GM21619 (cell line): ENCODE measurements at regions not wholly inside any gene's neighbourhood (a gene's known extent, or its start where the extent isn't known, plus 50 kb on each side); places are given as distances from the start of the nearest gene placed in this dataset.
A peak's percentile ranks its signal among the peaks of the same experiment; 100 is the strongest.

ENCODE experiments used
- ATAC-seq: cut with Tn5 transposase; IDR thresholded peaks from one replicate; pipeline ENCODE4 v1.9.1; 2021; ENCODE audit not compliant: unreplicated experiment

DNA sequence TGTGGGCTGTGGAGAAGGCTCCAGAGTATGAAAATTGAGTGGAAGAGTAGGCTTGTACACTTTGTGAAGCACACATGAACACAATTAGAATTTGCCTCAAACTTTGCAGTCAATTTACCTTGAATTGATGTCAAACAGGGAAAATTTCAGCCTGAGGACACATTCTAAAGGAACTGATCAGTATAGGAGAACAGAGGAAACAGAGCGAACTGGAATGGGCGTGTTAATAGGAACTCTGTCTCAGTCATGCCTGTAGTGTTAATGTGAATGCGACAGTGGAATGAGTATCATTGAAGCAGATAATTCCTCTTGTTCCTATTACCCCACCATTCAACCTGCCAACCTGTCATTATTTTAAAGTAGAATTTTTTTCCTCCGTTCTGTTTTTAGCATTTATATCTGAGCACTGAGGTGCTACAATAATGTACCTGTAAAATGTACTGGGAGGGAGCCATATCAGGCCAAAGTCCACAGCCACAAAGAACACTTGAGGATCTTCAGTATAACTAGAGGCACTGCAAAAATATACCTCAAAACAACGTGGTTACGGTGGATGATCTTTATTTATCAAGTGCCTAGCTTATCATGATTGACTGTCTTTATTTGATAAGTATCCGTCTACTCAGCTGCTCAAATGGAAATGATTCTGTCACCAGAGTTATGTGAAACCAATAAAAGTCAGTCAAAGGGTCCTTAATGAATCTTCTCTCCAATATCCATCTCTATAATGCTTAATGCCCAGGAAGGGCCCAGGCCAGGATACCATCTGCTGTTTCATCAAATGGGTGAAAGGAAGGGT, 125.3 kb upstream of the STMND1 start:
- ATAC-seq: no peak

DNA sequence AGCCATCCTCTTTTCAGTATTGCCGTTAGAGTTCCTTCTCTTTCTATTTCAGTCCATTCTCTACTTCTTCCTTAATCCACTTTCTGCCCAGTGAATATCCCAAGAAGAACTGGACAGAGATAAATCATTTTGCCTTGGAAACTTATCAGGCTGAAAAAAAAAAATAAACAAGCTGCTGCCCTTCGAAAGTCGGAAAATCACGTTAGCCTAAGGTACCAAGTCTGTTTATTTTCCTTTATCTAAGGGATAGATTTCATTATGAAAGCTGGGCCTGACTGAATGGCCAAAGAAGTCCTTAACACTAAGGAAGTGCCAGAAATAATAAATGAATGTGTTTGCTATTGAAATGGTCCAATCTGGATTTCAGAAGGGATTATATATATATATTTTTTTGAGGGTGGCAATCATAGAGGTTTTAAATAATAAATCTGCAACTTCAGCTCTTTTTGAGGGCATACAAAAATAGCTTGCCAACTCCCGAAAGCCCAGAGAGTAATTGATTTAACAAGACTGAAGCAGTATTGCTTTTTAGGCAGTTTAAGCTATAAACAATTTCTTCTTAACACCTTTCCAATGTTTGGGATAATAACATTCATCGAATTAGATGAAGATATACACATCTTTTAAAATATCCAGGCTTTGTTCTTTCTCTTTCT, 127.0 kb upstream of the STMND1 start:
- no peak for ATAC-seq

DNA sequence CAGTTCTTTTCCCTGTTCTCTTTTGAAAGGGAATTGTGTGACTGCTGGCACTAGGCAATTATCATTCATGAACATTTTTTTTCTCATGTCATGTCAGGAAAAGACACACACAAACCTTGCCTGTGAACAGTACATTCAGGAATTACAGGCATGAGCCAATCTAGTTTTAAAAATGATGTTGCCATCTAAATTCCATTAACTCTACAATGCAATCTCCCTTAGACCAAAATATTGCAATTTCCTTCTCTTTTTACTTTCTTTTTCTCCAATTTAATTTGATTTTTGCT, 127.5 kb upstream of the STMND1 start:
- no peak for ATAC-seq

DNA sequence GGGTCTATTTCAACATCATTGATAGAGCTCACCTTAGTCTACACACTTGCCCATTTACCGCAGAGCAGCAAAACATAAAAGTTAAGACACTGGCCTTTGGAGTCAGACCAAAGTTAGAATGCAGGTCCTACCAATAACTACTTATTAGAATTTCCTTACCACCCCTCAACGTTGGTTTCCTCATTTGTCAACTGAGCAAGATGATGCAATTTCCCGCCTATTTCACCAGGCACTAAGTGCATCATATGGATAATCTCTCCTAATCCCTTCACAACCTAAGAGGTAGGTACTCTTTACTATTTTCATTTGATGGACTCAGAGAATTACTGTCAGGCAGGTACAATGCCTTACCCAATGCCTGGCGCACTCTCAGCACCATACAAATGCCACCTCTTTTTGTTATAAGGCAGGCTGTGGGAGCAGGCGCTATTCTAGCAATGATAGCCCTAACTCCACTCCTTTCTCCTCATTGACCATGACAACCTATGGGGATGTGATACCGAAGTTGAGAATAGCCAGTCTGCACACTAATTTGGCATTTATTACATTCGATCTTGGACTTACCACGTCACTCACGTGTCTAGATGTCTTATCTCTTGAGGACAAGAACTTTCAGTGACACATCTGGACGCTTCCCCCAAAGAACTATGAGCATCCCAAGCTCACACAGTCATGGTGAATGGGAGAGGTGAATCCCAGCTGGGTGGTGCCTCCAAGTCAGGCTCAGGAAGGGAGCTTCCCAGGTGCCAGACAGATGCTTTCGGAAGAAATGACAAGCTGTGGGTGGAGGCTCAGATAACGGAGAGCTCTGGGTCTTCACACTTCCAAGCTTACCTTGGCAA, 128.1 kb upstream of the STMND1 start:
- no peak for ATAC-seq

DNA sequence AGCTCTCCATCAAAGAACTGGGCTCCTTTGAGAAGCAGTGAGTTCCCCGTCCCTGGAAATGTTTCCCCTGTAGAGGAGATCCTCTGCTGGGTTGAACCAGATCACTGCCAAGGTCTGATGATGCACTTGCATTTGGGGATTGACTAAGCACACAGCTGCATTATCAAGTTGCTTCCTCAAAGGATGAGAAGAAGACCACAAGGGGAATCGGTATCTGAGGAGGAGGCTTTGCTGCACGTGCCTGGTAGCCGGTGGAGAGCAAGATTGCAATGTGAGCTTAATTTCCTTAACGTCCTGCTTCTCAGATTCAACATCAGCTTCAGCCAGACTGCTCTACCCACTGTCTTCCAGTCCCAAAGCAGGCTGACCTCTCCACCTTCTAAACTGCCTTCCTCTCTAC, 128.8 kb upstream of the STMND1 start:
- no peak for ATAC-seq

DNA sequence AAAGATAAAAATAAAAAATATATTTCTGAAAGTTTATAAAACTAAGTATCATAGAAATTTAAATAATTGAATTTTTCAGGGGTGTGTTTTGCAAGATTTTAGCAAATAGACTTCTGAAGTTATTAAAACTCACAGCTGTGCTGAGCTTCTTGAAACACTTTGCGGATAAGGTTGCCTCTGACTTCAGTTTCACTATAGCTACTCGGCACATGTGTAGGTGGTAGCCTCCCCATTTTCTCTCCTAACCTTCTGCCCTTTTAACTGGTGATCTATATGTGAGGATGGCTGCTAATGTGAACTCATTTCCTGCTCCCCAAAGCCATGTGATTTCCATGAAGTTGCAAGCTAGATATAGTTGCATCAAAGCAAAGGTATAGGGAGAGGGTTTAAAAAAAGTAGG, 129.3 kb upstream of the STMND1 start:
- no peak for ATAC-seq

DNA sequence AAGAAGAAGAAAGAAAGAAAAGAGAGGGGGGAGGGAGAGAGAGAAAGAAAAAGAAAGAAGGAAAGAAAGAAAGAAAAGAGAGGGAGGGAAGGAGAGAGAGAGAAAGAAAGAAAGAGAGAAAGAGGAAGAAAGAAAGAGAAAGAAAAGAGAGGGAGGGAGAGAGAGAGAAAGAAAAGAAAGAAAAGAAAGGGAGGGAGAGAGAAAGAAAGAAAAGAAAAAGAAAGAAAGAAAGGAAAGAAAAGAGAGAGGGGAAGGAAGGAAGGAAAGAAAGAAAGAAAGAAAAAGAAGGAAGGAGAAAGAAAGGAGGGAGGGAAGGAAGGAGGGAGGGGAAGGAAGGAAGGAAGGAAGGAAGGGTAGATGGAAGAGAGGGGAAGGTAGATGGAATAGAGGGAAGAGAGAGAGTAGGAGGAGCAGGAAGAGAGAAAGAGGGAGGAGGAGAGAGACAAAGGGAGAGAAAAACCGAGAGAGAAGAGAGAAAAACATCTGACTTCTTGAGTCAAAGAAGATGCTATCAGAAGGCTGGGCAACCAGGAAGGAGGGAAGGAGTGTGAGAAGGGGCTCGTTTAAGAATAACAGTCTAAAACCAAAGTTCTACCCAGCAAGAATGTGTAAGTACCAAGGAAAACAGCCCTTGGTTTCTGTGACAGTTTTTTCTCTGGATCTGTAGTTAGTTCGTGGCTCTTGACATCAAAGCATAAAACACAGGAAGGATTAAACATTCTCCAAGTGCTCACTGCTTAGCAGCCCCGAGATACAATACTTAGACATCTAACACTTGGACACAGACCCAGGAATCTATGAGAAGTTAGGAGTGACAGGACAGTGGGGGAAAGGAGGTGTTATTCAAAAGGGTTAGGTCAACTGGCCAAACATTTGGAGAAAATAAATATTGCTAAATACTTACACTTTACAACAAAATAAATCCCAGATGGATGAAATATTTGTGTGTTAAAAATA, 131.9 kb upstream of the STMND1 start:
- ATAC-seq: no peak

DNA sequence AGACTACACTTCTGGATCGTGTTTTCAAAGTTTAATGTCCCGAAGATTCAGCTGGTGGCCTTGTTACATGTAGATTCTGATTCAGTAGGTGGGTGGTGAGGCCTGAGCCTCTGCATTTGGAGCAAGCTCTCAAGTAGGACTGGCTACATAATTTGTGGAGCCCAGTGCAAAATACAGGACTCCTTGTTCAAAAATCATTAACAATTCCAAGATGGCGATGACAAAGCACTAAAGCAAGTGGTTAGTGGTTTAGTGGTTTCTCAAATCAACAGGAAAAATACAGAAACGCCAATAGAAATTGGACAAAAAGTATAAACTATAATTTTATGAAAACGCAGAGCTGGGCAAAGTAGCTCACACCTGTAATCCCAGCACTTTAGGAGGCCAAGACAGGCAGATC, 133.7 kb upstream of the STMND1 start:
- ATAC-seq: no peak

DNA sequence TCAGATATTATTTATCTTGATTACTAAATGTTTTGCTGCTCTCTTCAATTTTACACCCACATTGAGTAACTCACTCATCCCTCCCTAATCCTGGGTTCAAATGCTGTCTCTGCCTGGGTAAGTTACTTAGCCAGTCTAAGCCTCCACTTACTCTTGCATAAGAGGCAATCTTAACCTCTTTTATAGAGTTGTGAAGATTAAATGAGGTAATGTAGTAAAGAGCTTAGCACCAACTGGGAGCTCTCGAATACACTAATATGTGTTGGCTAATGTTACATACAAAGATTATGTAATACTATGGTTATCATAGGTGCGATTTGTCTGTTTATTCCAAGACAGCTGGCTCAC, 134.4 kb upstream of the STMND1 start:
- ATAC-seq: no peak

DNA sequence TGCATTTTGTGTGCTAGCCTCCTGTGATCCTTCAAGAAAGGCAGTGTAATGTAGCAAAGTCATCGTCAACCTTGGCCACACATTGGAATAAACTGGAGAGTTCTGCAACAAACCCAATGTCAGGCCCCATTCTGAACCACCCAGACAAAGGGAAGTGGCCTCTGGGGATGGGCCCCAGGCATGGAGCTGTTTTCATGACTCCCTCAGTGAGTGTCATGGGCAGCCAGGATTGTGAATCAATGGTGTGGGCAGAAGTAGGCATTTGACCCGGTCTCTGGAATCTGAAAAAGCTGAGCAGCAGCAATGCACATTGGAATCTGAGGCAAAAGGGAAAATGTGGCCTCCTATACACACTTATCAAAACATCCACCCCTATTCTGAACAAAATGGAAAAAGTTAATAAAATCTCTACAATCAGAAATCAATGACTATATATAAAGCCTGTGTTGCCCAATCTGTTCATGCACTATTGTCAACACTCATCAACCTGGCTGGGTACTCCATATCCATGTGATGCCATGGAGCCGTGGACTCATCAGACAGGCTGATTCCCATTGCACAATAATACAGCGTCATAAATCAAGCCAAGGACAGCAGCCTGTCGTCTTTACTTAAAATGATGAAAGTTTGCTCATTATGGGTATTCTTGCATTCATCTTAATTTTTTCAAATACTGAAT, 134.9 kb upstream of the STMND1 start:
- no peak for ATAC-seq

DNA sequence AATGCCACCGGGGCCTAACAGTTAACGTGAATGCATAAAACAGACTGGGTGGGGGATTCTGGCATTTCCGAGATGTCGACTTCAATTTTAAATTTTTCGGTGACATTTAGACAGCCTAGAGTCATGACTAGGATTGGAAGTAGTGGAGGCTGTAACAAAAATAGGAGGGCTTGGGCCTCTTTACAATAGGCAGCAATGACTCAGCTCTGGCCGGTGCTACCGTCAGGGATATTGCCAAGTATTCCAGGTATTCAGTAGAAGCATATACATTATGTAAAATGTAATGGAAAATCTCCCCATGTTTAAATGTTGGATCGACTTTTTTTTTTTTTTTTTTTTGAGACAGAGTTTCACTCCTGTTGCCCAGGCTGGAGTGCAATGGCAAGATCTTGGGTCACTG, 136.2 kb upstream of the STMND1 start:
- no peak for ATAC-seq

DNA sequence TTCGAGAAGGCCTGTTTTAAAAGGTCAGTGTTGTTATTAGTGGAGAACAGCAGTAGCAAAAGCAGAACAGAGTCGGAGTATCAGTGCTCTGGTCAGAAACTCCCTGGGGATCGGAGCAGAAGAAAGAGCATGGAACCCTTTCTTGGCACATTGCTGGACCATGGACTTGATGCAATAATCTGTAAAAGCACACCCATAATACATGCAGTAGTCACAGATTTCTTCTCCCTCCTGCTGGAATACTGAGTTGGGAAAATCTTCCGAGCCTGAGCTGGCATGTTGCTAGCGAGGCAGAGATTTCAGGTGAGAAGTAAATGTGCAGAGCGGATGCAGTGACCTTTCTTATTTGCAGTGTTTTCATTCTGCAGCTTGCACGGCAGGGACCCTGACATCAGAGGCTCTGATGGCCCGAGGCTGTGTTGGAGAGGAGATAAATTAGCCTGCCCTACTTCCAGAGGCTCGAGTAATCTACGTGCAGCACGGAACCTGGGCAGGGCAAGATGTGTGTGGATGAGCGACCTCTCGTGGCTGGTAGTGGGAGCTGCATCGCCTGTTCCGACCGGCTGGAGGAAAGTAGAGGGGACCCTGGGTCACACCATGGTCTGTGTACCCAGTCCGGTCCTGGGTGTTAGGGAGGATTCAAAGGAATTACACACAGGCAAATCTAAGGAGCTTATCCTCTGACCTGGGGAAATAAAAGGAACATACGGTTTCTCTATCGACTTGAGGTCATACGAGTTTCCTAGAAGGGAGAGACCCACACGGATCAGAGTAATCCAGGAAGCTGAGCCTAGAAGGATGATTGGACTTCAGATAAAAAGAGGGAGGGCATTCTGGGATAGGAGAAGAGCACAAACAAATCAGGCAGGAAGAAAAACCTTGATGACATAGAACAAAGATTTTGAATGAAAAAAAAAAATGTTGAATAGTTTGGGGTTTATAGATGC, 137.0 kb upstream of the STMND1 start:
- ATAC-seq: peak; percentile 93

DNA sequence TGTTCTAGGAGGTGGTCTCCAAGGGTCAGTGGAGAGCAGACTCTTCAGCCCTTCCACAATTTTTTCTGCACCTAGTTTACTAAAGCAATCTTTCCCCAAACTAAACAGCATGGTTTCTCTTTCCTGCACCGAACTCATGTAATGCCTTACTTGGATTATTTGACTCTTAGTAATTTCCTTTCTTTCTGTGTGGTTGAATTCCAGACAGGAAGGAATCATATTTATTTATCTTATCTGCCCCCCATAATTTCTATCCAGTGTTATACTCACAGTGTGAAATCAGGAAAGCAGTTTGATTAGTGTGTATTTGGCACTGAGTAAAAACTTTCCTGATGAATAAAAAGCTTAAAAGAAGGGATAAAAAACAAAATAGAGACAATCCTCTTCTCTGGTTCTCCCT, 140.3 kb upstream of the STMND1 start:
- no peak for ATAC-seq

DNA sequence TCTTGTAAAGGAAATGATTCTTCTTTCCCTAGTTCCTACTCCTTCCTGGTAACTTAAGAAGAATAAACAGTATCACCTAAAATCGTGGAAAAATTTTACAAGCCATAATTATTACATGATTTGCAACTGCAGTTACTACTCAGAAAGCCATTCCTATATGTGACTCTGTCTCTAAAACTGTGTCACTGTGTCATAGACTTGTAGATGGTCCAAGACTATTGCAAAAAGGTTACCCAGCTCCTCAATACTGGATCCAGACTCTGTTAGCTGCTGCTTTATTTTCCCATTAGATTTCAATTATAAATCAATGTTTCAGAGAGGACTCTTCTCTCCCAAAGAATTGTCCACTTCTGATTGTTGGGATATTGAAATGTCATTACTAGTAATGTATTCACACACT, 142.1 kb upstream of the STMND1 start:
- no peak for ATAC-seq

DNA sequence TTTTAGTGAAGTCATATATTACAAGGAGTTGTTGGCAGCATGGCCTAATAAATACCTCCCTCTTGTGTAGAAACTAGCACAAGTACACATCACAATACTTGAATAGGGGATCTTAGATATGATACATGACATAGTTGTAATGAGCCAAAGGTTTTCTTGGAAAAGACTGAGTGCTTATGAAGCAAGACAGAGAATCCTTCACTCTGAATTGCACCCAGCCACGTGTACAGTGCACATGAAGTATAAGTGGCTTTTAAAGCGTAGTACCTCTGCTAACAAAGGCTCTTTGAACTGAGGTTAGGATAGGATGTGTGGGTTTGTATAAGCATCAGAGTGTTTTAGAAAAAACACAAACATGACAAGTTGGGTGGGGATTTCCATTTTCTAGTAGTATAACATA, 145.5 kb upstream of the STMND1 start:
- no peak for ATAC-seq

DNA sequence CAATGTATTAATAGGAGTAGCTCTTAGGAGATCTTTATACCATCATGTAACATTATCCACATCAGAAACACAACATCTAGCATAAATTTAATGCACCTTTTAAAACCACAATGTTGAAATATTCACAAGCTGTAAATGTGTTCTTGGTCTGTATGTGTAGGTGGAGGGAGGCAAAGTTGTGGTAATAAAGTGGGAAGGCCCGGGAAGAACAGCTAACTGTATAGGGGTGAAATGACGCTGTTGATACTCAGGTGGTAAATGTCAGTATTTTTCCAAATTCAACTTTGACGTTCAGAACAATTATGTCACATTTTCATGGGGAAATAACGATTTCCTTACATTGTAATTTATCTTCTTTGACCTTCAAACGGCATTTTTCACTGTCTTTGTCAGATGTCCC, 146.0 kb upstream of the STMND1 start:
- no peak for ATAC-seq

DNA sequence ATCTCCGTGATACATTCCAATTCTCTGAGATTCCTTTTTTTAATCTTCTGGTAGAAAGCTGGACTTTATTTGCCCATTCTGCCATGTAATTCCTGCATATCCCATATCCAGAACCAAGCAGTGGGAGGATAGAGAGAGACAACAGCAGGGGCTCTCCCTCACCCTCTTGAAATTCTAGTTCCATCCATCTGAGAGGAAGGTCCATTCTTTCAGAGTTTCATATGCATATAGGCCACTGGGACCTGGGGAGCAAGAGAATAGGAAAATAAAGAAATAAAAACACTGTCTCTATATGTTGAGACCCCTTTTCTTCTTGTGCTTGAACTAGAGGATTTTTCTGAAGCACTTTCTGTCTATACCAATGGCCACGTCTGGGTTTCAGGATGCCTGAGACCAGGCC, 147.9 kb upstream of the STMND1 start:
- ATAC-seq: no peak

DNA sequence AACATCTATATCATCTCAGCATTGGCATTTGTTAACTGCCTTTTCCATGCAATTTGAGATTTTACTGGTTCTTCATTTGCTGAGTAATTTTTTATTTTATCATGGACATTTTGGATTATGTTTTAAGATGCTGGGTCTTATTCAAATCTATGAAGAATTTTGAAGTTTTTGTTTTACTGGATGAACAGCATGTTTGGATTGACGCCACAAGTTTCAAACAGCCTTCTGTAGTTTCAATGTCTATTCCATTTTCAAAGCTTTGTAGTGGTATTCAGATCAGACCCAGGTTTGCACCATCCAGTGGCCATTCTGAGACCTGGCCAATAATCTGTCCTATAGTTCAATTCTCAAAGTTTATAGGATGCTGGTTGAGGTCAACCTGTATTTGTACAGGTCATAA, 148.4 kb upstream of the STMND1 start:
- no peak for ATAC-seq

DNA sequence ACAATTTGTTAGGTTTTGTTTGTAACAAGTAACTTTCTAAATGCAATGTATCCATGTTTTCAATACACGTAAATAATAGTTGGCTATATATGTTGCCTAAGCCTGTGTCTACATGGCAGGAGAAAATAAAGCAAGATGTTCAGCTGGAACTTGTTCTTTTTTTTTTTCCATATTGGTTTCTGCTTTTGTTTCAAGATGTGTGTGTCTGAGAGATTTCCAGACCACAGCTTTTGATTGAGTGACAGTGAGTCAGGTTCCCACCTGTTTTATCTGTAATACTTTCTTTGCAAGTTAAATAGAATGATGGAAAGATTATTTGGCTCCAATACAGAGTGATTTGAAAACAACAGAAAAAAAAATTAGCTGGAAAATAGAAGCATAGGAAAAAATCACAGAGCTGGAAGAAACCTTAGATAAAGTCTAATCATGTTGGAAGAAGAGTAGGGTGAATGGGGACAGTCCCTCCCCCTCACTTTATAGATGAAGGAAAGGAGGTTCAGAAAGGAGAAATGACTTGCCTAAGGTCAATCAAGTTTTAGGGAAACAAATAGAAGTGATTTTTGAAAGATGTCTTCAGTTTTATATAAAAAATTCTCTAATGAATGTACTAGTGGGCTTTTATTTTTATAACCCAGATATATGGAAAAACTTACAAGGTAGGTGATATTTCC, 150.9 kb upstream of the STMND1 start:
- no peak for ATAC-seq
